NCI-H2227 (cell line): ENCODE measurements at regions not wholly inside any gene's neighbourhood (a gene's known extent, or its start where the extent isn't known, plus 50 kb on each side); places are given as distances from the start of the nearest gene placed in this dataset.

ENCODE experiments used
- DNase-seq: peaks from one replicate; lab custom pipeline; 2025; ENCODE audit not compliant: unreplicated experiment; lab: John Stamatoyannopoulos, UW

- no peak for DNase-seq
Measured at GRCh38 chr7:10085231-10085630, 888.4 kb upstream of the PHF14 start.

- DNase-seq, result no peak
Measured at GRCh38 chr7:10100572-10100971, 873.1 kb upstream of the PHF14 start.

GRCh38 chr7:10101351-10101750, 872.3 kb upstream of the PHF14 start:
- DNase-seq, result peak; percentile 26

DNA sequence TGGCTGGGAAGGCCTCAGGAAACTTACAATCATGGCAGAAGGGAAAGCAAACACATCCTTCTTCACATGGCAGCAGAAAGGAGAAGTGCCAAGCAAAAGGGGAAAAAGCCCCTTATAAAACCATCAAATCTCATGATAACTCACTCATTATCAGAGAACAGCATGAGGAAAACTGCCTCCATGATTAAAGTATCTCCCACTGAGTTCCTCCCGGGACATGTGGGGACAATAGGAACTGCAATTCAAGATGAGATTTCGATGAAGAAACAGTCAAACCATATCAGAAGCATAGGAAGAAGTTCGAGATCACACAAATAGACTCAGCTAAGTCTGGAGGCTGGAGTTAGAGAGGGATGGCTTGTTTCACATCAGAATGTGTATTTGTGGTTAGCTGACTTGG, 869.4 kb upstream of the PHF14 start:
- DNase-seq, result no peak

DNA sequence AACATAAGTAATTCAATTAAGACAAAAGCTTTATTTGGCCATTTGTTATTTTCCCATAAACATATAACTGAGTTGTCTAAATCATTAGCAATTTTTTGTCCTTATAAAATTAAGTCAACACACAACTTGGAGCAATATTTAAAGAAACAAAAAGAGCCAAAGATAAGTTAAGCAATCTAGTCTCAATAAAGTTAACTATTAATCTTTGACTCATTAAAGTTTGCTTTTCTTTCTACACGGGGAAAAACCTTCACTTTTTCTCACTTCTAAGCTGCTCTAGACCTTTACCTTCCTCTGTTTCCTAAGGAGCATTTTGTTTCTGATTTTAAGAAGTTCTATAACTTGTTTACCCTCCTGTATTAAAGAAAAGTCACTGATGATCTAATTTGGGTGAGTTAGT, 867.1 kb upstream of the PHF14 start:
- DNase-seq, result no peak

- DNase-seq, result no peak
Measured at GRCh38 chr7:10116511-10116910, 857.2 kb upstream of the PHF14 start.

- DNase-seq, result no peak
Measured at GRCh38 chr7:10117815-10118214, 855.9 kb upstream of the PHF14 start.

DNA sequence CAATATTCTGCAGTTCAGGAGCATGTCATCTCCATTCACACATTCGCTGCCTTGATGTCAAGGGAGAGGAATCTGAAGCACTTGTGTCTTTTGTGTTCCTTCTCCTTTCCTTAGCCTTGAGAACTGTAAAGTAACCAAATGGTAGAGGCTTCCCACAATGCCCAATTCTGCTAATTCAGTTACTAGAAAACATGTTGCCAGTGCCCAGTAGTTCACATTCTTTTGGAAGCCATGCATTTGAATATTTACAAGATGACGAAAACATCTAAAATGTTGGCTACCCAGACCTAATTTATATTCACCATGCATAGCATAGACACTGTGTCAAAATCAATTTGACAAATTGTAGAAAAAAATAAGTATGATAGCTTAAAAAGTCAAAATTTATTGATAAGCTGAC, 852.7 kb upstream of the PHF14 start:
- DNase-seq, result no peak

- DNase-seq, result peak; percentile 26
Measured at GRCh38 chr7:10121631-10122030, 852.0 kb upstream of the PHF14 start.

GRCh38 chr7:10122551-10123100, 851.0 kb upstream of the PHF14 start:
- peak; percentile 50 for DNase-seq

- no peak for DNase-seq
Measured at GRCh38 chr7:10128748-10129147, 844.9 kb upstream of the PHF14 start.

DNA sequence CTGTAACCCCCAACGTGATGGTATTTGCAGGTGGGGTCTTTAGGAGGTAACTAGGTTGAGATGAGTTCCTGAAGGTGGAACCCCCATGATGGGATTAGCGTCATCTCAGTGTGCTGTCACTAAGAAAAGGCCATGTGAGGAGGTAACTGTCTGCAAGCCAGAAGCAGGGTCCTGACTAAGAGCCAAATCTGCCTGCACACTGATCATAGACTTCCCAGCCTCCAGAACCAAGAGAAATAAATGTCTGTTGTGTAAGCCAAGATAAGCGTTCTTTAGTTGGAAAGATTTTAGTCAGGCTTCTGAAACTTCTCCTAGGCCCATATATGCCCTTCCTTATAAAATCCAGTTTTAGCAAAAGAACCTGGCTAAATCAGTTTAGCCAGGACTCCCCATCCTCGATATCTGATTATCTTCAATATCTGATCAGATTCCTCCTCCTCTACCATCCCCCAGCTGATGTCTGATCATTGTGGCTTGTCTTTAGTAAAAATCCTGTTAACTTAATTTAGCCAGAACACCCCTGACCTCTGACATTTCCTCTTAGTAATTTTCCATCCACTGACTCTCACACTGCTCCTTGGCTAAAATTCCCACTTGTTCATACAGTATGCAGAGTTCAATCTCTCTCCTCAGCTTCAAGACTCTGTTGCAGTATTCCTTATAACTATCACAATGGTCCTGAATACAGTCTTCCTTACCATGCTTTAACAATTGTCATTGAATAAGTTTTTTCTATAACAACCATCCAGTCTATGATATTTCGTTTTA, 835.4 kb upstream of the PHF14 start:
- DNase-seq, result no peak

- no peak for DNase-seq
Measured at GRCh38 chr7:10146271-10146670, 827.4 kb upstream of the PHF14 start.

GRCh38 chr7:10156972-10157371, 816.7 kb upstream of the PHF14 start:
- DNase-seq, result no peak

GRCh38 chr7:10181996-10182395, 791.7 kb upstream of the PHF14 start:
- DNase-seq, result no peak

- no peak for DNase-seq
Measured at GRCh38 chr7:10192074-10192473, 781.6 kb upstream of the PHF14 start.

DNA sequence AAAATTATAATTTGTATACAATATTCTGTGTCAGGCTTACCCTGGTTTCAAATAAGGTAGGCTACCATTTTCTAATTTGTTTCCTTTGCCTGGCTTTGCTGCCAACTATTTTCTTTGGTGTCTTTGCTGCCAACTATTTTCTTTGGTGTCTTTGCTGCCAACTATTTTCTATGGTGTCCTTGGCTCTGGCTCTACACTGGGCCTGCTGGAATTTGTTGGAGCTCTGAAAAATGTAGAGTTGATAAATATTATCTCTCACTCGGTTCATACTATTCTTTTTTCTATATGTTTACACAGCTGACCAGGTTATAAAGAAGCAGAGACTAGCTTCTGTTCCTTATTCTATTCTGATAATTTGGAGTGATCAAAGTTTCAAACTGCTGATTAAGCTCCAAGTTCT, 768.0 kb upstream of the PHF14 start:
- no peak for DNase-seq

DNA sequence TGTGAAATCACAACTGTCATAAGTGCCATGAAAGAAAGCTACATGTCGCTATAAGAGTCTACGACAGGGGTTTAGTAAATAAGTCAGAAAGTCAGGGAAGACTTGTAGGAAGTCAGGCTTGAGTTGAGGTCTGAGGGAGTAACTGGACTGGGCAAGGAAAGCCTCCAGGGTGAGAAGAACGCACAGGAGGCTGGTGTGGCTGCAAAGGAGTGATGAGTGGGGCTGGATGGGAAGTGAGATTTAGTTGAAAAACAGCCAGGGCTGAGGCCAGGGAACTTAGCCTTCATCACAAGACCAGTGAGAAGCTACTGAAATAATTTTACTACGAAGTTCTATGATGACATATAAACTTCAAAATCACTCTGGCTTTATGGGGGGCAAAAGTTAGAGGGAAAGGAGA, 763.7 kb upstream of the PHF14 start:
- no peak for DNase-seq

- DNase-seq, result no peak
Measured at GRCh38 chr7:10211016-10211415, 762.7 kb upstream of the PHF14 start.

GRCh38 chr7:10211861-10212260, 761.8 kb upstream of the PHF14 start:
- no peak for DNase-seq

DNA sequence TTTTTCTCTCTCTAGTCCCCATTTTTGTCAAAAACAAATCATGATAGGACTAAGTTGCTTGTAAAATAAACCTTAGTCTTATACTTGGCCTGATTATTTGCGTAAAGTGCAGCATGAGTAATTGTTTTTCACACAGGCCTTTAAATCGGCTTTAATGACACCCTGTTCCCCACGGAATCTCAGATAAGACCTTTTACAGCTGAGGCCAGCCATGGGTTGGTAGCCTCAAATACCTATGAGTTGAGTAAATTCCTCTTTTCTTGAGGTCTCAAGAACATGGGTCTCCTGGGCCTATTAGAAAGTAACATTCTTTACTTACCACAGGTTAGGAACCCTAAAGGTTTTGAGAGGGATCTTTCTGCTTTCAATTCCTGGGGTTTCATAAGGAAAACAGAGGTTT, 761.0 kb upstream of the PHF14 start:
- no peak for DNase-seq

- no peak for DNase-seq
Measured at GRCh38 chr7:10216462-10216861, 757.2 kb upstream of the PHF14 start.

- peak; percentile 40 for DNase-seq
Measured at GRCh38 chr7:10221084-10221483, 752.6 kb upstream of the PHF14 start.
